GM13977 (cell line): ENCODE measurements at regions not wholly inside any gene's neighbourhood (a gene's known extent, or its start where the extent isn't known, plus 50 kb on each side); places are given as distances from the start of the nearest gene placed in this dataset.

Source experiments
- DNase-seq: peaks from one replicate; pipeline ENCODE4 v3.0.0; 2012; ENCODE audit warnings: low spot score
- in situ Hi-C: fragments of 300-500 bp; cut with MboI; formaldehyde crosslinking; loops from one replicate; pipeline ENCODE4 v1.12.0; 2022; ENCODE audit warnings: low sequenced_read_pairs, low pct_unique_long_range_greater_than_20kb, mixed read lengths, inconsistent platforms; ENCODE audit not compliant: unreplicated experiment
- TF ChIP-seq, protein P1 (sequence below): IDR thresholded peaks from 2 replicates; pipeline ENCODE4 v1.5.1; 2012; ENCODE audit warnings: mild to moderate bottlenecking, control low read depth; ENCODE audit not compliant: insufficient read depth; ENCODE audit errors: extremely low read depth, missing control alignments

GRCh38 chrX:69284491-69284890 is 119.2 kb upstream of the PJA1 start:
- TF ChIP-seq, protein P1, sequence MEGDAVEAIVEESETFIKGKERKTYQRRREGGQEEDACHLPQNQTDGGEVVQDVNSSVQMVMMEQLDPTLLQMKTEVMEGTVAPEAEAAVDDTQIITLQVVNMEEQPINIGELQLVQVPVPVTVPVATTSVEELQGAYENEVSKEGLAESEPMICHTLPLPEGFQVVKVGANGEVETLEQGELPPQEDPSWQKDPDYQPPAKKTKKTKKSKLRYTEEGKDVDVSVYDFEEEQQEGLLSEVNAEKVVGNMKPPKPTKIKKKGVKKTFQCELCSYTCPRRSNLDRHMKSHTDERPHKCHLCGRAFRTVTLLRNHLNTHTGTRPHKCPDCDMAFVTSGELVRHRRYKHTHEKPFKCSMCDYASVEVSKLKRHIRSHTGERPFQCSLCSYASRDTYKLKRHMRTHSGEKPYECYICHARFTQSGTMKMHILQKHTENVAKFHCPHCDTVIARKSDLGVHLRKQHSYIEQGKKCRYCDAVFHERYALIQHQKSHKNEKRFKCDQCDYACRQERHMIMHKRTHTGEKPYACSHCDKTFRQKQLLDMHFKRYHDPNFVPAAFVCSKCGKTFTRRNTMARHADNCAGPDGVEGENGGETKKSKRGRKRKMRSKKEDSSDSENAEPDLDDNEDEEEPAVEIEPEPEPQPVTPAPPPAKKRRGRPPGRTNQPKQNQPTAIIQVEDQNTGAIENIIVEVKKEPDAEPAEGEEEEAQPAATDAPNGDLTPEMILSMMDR: no peak
- in situ Hi-C loops: no loop called here
- no peak for DNase-seq

GRCh38 chrX:69282893-69283690 is 117.8 kb upstream of the PJA1 start:
- in situ Hi-C loops: no loop called here
- TF ChIP-seq, protein P1: no peak

GRCh38 chrX:69280933-69281332 is 115.7 kb upstream of the PJA1 start:
- in situ Hi-C loops: no loop called here
- TF ChIP-seq, protein P1: no peak
- DNase-seq: no peak

More at GRCh38 chrX:69282893-69283690, 117.8 kb upstream of the PJA1 start:
- no peak for DNase-seq

GRCh38 chrX:69279234-69279633 is 114.0 kb upstream of the PJA1 start:
- in situ Hi-C loops: no loop called here

GRCh38 chrX:69278031-69278687 is 112.9 kb upstream of the PJA1 start:
- TF ChIP-seq, protein P1: no peak
- in situ Hi-C loops: no loop called here
- no peak for DNase-seq

More at GRCh38 chrX:69279234-69279633, 114.0 kb upstream of the PJA1 start:
- no peak for DNase-seq
- TF ChIP-seq, protein P1: no peak

GRCh38 chrX:69277369-69277990 is 112.2 kb upstream of the PJA1 start:
- TF ChIP-seq, protein P1: no peak
- in situ Hi-C loops: no loop called here
- no peak for DNase-seq
